Activated T-helper 9 cell treated with anti-CD3 and anti-CD28 coated beads, Interleukin-2, amount 50 U/mL, for 16 hours (primary cell): ENCODE measurements at regions not wholly inside any gene's neighbourhood (a gene's known extent, or its start where the extent isn't known, plus 50 kb on each side); places are given as distances from the start of the nearest gene placed in this dataset.

Experiments used
- DNase-seq: peaks from one replicate; pipeline ENCODE4 v3.0.0-alpha.2; 2020; ENCODE audit warnings: low read depth

DNA sequence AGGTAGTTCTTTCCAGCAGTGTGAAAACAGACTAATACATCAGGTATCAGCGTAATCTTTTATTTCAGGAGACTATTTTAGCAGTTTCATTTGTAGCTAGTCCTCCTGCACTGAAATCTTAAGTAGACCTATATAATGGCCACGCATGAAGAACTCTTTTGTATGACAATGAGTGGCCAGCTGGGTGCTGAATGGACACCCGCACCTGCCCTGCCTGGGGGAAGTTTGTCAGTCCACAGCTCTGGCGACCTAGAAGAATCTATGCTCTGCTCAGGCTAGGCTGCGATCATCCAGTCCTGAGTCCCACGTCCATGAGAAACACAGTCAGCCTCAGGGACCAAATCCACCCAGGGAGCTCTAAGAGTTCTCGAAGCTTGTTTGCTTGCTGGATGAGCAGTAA, 709.2 kb upstream of the ID2 start:
- no peak for DNase-seq

DNA sequence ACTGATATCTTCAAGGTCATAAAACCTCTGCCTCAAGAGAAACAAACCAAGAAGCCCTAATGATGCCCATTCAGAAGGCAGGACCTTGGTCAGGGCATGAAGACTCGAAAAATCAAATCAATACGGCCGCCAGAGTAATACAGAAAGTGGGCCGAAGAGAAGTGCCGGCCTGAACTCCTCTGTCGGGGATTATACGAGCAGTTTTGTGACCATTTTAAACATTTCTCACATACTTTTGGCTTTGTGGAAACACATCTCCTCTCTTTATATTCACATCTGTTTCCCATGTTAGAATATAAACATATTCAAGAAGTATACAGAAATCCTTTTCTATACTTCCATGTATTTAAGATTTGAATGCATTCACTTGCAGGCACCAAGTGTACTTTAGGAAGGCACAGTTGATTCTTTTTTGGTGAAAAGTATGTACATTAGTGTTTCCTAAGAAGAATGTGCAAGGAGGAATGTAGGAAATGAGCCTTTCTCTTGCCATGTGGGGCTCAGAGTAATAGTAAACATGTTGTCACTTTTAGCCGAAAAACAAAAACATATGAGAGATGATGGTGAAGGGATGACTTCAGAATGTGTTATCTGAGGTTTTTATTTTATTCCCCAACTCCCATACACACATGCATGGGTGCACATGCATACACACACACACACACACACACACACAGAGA, 707.9 kb upstream of the ID2 start:
- DNase-seq = no peak

DNA sequence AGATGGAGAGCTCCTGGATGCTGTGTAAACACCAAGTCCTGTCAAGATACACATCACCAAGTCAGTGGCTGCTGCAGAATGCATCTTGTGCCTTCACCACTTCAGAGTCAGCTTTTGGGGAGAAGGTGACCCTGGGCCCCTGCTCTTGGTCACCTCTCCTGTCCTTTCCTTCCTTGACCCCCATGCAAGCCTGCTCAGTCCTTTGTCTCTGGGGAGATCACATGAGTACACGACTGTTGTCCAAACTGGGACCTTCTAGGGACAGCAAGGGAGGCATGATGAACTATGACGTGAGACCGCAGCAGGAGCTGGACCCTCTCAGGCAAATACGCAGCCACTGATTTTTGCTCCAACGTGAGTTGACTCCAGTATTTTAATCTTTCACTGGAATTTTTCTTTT, 706.9 kb upstream of the ID2 start:
- DNase-seq = no peak

DNA sequence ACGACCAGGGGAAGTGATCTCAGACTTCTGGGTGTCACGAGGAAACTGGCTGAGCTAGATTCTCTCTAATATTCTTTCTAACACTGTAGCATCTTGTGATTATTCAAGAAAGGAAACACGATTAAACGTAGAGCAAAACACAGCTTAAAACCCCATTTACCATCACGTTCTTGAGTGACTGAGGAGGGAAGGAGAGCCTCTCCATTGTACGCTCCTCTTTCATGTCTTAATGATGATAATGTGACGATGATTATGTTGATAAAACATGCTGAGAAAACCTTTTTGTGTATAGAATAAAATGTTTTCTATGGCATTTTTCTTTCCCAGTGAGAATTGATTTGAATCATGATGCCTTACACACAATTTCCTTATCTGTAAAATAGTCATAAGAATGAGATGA, 705.6 kb upstream of the ID2 start:
- DNase-seq = no peak

DNA sequence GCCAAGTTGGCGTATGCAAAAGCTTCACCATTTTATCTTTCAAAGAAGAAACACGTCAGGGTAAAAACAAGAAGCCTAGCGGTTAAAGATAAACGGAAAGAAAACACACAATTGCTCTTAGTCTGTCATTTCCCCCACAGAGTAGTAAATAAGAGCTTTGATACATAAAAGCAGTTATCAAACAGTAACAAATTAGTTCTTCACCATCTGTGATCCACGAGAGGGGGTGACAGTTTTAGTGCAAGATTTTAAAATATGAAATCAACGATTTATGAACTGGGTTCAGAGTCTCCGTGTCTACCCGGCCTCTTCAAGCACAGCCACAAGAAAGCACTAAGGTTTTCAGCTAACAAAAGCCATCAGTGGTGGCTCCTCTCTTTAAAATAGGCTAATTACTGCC, 703.9 kb upstream of the ID2 start:
- DNase-seq = no peak

DNA sequence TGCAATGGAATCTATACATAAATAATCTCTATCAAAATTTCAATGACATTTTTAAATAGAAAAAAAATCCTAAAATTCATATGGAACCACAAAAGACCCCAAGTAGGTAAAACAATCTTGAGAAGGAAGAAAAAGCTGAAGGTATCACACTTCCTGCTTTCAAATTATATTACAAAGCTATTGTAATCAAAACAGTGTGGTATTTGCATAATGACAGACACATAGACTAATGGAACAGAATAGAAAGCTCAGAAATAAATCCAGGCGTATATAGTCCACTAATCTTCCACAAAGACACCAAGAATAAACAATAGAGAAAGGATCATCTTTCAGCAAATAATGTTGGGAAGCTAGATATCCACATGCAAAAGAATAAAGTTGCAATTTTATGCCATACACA, 699.8 kb upstream of the ID2 start:
- no peak for DNase-seq

DNA sequence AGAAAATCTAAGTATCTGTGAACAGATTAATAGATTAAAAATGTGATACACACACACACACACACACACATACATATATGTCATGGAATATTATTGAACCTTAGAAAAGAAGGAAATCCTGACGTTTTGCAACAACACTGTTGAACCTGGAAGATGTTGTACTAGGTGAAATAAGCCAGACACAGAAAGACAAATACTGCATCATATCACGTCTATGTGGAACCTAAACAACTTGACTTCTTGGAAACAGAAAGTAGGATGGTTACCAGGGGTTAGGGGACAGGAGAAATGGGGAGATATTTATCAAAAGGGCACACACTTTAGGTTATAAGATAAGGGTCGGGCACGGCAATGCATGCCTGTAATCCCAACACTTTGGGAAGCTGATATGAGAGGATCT, 698.4 kb upstream of the ID2 start:
- no peak for DNase-seq

DNA sequence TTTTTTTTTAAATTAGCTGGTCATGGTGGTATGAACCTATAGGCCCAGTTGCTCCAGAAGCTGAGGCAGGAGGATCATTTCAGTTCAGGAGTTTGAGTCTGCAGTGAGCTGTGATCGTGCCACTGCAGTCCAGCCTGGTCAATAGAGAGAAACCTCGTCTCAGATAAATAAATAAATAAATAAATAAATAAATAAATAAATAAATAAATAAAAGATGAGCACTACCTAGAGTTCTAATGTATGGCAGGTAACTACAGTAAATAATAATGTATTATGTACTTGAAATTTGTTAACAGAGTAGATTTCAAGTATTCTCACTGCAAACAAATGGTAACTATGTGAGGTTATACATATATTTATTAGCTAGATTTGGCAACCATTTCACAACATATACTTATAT, 697.9 kb upstream of the ID2 start:
- DNase-seq = no peak

DNA sequence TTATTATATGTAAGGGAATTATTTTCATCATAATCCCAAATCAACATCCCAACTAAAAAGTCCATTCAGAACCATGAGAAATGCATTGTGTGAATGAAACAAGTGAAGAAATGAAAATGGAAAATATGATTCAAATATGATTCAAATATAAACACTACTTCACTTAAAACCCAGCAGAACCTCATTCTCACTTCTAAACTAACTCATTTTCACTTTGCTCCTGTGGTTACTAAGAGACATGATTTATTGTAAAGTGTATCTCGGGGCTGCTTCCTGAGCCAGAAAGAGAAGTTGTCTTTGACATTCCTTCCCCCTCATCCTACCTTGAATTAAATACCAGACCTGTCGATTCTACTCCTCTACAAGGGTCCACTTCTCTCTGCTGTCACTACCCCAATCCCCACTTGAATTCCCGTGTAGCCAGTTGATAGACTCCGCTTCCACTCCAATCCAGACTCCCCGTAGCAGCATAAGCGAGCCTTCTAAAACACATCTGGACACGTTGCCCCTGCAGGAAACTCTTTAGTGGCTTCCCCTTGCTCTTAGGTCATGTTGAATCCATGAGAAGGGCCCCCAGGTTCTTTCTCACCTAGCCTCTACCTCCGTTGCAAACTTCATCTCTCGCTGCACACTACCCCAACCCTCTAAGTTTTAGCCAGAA, 697.0 kb upstream of the ID2 start:
- DNase-seq = no peak

DNA sequence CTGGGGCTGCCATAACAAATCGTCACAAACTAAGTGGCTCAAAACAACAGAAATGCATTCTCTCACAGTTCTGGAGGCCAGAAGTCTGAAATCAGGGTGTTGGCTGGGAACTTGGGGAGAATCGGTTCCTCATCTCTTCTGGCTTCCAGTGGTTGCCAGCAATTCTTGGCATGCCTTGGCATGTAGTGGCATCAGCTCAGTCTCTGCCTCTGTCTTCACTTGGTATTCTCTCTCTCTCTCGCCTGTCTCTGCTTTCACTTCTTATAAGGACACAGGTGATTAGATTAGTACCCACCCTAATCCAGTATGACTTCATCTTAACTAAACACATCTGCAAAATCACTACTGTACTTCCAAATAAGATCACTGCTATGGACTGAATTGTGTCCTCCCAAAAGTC, 695.4 kb upstream of the ID2 start:
- DNase-seq = no peak

DNA sequence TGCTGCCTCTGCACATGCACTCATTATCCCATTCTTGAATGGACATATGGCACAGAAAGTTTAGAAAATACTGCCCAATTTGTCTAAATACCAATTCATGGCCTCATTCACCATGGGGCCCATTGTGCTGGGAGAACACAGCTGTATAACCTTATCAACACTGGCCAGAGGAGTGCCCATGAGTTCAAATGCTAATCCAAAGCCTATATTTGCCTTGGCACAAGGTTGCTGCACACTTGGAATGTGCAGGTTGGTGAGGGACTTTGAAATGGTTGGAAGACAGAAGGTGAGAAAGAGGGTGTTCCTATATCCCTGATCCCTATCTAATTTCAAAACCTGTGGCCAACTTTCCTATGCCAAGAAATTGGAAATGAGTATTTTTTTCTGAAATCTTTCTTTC, 693.9 kb upstream of the ID2 start:
- DNase-seq = no peak

DNA sequence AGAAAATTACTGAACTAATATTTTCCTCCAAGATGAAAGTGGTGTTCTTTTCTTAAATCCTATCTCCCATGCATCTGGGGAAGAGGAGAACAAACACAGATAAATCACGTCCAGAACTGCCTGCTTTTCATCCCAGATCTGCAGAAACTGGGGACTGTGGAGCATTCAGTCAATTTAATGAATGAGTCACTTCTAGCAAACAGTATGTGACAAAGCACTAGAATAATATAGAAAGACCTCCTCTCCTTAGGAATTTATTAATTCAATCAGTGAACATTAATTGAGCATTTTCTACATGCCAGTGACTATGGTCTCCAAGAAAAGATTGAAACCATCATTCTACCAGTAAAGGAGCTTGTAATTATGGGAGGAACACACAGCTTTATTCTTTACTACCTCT, 693.4 kb upstream of the ID2 start:
- no peak for DNase-seq

DNA sequence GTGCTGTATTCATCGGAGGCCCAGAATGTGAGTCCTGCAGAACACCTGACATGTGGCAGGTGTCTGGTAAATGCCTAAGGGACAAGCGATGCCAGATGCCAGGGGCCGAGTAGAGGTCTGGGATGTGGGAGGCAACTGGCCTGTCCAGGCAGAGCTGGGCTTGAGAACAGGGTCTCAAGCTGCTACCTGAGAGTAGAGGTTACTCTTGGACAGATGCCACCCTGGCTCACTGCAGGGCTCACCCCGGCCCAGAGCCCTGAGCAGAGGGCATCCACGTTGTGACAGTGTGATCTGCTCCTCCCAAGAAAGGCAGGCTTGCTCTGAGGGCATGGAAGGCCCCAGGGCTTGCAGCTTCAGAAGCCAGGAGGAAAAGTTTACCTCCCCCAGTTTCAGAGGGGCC, 692.0 kb upstream of the ID2 start:
- DNase-seq = no peak

DNA sequence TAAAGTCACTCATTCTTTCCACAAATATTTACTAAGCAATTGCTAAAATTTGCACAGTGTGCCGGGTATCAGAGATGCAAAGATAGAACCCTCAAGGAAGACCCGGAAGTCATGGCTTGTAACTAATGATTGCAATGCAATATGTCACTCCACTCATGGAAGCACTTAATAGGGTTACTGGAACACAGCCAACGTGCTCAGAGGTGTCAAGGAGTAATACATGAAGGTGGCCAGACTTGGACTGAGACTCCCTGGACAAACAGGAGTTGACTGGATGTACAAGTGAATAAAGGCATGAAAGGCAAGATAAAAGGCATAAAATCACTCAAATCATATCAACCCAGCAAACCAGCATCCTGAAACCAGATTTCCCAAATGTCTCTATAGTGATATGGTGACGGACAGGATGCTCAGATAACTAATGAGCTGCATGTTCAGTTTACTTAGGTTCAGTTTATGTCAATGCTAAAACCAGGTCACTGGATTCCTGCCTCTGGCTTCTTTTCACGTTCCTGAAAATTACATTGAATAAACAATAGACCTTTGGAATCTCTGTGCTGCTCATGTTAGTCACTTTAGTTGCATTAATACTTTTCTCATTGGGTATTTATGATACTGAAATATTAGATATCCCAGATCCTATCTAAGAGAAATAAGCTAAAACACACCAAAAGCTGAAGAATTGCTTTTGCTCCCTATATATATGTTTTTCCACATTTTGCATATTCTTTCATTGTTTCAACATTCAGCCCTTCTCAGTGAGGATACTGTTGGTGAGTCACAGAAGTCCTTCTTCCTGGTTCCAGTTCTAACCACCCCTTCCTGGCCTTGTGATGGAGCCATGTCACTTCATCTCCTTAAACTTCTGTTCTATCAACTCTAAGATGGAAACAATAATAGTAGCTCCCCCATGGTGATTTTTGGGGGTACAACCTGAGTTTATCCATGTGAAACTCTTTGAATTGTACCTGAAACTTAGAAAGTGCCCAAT, 688.9 kb upstream of the ID2 start:
- no peak for DNase-seq

DNA sequence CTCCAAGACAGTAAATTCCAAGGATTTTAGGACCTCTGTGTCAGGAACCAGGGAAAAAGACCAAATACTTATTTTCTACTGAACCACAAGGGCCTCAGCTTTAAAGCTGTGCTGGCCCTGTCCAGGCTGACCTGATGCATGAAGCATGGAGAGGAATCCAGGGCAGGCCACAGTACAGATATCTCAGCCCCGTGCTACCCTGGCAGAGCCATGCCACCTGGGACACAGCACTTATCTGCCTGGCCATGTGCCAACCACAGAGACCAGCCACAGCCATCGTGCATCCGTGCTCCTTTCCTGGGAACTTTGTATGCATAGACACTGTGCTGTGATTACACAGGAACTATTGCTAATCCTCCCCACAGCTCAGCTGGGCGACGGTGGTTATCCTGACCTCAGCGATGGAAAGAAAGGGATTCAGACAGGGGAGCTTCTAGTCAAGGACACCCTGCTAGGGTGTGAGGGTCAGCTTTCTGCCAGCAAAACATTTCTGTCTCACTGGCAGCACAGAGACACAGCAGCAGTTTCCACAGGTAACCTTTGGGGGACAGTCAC, 687.4 kb upstream of the ID2 start:
- DNase-seq = no peak

DNA sequence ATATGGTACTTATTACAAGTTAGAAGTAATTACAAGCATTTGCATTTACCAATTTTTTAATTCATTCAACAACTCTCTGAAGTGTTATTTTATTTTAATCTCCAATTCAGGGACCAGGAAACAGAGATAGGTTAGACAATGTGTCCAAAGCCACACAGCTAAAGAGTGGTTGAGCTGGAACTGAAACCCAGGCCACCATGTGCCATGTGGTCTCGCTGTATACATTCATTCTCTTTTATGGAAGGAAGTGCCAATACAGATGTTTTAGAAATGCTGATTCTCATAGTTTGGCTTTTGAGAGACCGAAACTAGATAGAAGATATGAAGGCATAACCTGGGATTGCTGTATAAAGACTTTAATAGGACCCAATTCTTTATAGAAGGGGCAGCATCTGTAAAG, 684.6 kb upstream of the ID2 start:
- DNase-seq = no peak

DNA sequence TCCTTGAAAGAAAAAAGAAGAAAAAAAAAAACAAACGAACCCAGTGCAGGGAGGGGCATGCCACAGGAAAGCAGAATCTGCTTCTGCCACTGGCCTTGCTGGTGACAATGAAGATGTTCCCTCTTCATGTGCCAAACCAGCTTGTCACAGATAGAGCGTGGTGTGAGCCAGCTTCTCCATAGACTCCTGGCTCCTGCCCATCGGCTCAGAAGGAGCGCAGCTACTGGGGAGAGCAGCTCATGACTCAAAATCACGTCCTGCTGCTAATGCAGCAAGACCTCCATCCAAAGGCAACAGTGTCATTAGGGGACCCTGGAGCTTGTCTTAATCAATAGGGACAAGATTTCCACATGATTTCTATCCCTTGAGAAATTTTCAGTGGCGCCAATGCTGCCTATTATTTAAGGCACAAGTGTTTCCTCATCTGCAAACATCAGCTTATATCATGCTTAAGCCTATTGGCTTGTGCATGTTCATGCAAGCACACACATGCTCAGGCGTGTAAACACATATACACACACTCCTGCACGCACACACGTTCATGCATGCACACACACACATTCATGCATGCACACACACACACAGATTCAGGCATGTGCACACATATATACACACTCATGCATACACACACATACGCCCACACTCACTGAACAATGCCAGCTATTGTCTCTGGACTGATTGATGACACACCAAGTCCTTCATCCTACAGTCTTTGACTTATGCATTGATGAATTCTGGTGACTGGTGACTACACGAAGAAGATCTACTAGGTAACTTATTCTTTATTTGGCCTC, 682.0 kb upstream of the ID2 start:
- DNase-seq = no peak

DNA sequence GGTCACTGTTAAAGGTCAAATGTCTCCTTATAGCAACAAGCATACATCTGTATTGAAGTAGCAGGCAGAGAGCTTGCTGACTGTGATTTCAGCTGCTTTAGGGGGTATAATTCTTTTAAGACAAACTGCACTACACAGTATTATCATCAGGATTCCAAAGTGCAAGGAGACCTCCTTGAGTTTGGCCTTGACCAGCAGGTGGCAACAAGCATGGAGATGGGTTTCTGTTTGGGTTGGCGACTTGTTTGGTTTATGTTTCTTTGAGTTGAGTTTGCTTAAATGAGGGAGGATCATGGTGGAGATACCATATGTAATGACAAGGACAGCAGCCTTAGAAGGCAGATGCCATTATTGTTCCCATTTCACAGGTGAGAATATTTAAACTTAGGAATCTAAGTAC, 681.0 kb upstream of the ID2 start:
- DNase-seq = no peak

DNA sequence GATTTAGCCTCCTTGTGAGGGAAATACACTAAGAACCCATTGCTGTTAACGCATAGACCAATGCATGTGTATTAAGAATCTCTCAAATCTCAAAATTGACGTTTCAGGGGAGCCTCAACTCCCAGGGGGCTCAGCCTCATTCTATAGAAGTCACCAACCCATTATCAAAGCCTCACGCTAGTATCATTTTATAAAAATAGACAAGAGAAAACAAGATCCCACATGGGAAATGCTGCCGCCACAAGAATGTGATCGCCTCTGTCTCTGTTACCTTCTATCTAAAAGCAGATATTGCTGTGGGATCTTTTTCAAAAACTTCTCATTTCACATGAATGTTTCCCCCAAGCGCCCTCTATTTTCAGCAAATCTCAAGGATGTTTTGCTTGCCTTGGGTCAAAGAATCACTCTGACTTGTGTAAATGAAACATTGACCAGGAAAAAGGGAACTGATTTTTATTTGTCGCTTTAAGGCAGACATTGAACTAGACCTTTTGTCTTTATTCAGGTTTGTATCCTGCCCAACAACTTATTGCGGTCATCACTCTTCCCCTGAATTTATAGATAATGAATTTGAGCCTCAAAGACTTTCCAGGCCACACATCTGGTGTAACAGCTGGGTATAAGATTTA, 679.0 kb upstream of the ID2 start:
- no peak for DNase-seq

DNA sequence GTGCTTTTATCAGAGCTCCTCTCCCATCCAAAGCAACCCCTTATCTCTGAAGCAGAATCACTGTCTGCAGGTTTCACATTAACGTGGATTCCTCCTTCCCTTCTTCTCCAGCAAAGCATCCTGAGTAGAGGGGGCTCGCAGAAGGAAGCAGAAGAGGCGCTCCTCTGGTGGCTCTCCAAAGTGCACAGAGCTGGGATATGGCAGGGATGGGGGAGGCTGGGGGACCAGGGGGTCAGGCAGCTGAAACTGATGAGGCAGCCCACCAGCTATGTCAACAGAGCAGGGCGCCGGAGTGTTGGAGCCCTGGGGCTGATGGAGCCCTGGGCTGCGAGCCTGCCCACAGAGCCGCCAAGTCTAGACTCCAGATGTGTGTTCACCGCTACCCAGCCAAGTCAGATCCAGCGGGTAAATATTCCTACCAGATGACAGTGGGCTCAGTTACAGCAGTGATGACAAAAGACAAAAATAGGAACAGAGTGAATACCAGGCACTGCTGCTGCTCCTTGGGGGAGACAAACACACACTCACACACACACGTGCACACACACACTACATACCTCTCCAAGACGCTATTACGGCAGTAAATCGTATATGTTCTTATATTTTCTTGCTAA, 678.3 kb upstream of the ID2 start:
- DNase-seq = no peak

DNA sequence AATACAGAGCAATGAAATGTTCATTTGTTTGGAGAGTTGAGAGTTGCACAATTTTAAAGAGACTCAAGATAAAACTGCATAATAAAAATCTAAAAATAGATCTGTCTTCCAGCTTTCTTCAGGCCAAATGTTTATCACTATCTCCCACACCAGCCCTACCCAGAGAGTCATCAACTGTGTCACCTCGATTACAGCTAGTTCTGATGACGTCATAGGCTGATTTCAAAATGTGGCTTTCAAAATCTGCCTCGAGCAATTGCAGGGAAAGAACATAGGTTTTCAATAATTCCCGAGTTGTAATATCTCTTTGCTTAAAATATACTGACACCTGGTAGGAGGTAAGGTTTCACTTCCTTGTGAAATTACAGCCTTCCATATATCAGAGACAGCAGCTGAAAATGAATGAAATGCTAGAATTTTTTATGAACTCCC, 677.6 kb upstream of the ID2 start:
- no peak for DNase-seq
